GM12878 (cell line): ENCODE measurements at regions not wholly inside any gene's neighbourhood (a gene's known extent, or its start where the extent isn't known, plus 50 kb on each side); places are given as distances from the start of the nearest gene placed in this dataset.

Experiments
- ATAC-seq: fragments of 200-7000 bp; cut with Tn5 transposase; 3 replicates; pipeline ENCODE4 v1.9.1; 2020; ENCODE audit warnings: mild to moderate bottlenecking, moderate library complexity
- BruUV-seq: library from RNA; stranded (reverse); fragments of 400-500 nt; replicated peaks from 2 replicates; lab custom pipeline; 2021; lab: Mats Ljungman, UMichigan
- CTCF ChIA-PET: fragments of 300-600 bp; sonication (Branson Sonifier 250); formaldehyde crosslinking; extraction: SDS; loops from one replicate; lab custom pipeline; 2021; ENCODE audit warnings: inconsistent platforms; lab: Yijun Ruan, JAX
- POLR2A ChIA-PET: fragments of 350-600 bp; formaldehyde crosslinking; extraction: SDS; loops from one replicate; lab custom pipeline; 2021; ENCODE audit warnings: inconsistent platforms; lab: Charles Lee
- RAD21 ChIA-PET: fragments of 300-600 bp; sonication (Branson Sonifier 250); formaldehyde crosslinking; loops from one replicate; lab custom pipeline; 2023; ENCODE audit warnings: antibody characterized with exemption; ENCODE audit not compliant: unreplicated experiment; lab: Charles Lee
- SMC1A ChIA-PET: fragments of 300-600 bp; sonication (Branson Sonifier 250); formaldehyde crosslinking; loops from one replicate; lab custom pipeline; 2023; ENCODE audit not compliant: unreplicated experiment, uncharacterized antibody; lab: Charles Lee
- DNase-seq: peaks from one replicate; pipeline ENCODE4 v3.0.0-alpha.2; 2011; ENCODE audit warnings: low read depth, low spot score
- FAIRE-seq: peaks from 3 replicates; lab custom pipeline; 2011; peaks lifted over from hg19 to GRCh38; lab: Jason Lieb, UNC
- H2AFZ ChIP-seq: 2 replicates; pipeline ENCODE4 v1.6.0; 2011; ENCODE audit warnings: low read depth, low read length, control low read depth; ENCODE audit not compliant: control insufficient read depth
- H3K27ac ChIP-seq: 2 replicates; pipeline ENCODE4 v1.5.1; 2011; ENCODE audit warnings: control low read depth; ENCODE audit not compliant: control insufficient read depth, insufficient read depth
- H3K27me3 ChIP-seq, 2 experiments: replicated peaks in 1 of 2; 2 replicates each; pipeline versions ENCODE4 v1.6.0 to v1.6.1; 2011; ENCODE audit warnings: low read length in 1 of 2; ENCODE audit not compliant: control insufficient read depth in 2 of 2, insufficient read depth in 2 of 2
- H3K36me3 ChIP-seq, 2 experiments: 2 replicates each; pipeline ENCODE4 v1.5.1; 2011; ENCODE audit warnings: low read length in 1 of 2; ENCODE audit not compliant: control insufficient read depth in 2 of 2, insufficient read depth in 2 of 2
- H3K4me1 ChIP-seq: 2 replicates; pipeline ENCODE4 v1.6.1; 2011; ENCODE audit warnings: mild to moderate bottlenecking, low read length, moderate library complexity, mixed read lengths; ENCODE audit not compliant: control insufficient read depth, insufficient read depth
- H3K4me2 ChIP-seq: 2 replicates; pipeline ENCODE4 v1.6.0; 2011; ENCODE audit warnings: control low read depth; ENCODE audit not compliant: control insufficient read depth, insufficient read depth
- H3K4me3 ChIP-seq: fragments of 200-600 bp; sonication (generic); 2 replicates; pipeline ENCODE4 v1.5.1; 2016
- H3K79me2 ChIP-seq: 2 replicates; pipeline ENCODE4 v1.6.0; 2011; ENCODE audit warnings: low read length; ENCODE audit not compliant: control insufficient read depth, insufficient read depth
- H3K9ac ChIP-seq: 2 replicates; pipeline ENCODE4 v1.8.0; 2011; ENCODE audit warnings: low read length, control low read depth, mixed read lengths; ENCODE audit not compliant: control insufficient read depth, insufficient read depth
- H3K9me3 ChIP-seq: replicated peaks from 3 replicates; pipeline ENCODE4 v1.5.1; 2011; ENCODE audit warnings: mild to moderate bottlenecking, low read length; ENCODE audit not compliant: control insufficient read depth, insufficient read depth
- H4K20me1 ChIP-seq: 2 replicates; pipeline ENCODE4 v1.6.0; 2011; ENCODE audit not compliant: control insufficient read depth, insufficient read depth
- BMI1 ChIP-seq: fragments of 450-650 bp; IDR thresholded peaks from 2 replicates; pipeline ENCODE4 v1.6.1; 2016; ENCODE audit warnings: mild to moderate bottlenecking, moderate library complexity, borderline replicate concordance
- NR2C1 ChIP-seq: fragments of 450-650 bp; IDR thresholded peaks from 2 replicates; pipeline ENCODE4 v1.6.1; 2017; ENCODE audit warnings: antibody characterized with exemption, mild to moderate bottlenecking, moderate library complexity
- WGBS: methylation state at CpG from one replicate; pipeline ENCODE4 v1.1.6; 2016; ENCODE audit warnings: low lambda C conversion rate; ENCODE audit not compliant: insufficient replicate concordance, insufficient coverage; ENCODE audit errors: missing lambda C conversion rate; 5-methylcytosine and 5-hydroxymethylcytosine counted together
- in situ Hi-C: fragments of 300-500 bp; cut with MboI; formaldehyde crosslinking; loops from 9 replicates; pipeline ENCODE4 v1.14.3; 2018; ENCODE audit warnings: mixed read lengths
- intact Hi-C: fragments of 100-400 bp; cut with micrococcal nuclease; formaldehyde crosslinking; loops from one replicate; pipeline ENCODE4 v1.14.2; 2022; ENCODE audit not compliant: unreplicated experiment

GRCh38 chr16:9481747-9482730 is 390.6 kb downstream of the HAPSTR1 start:
- DNase-seq (no peak), FAIRE-seq (no peak), ATAC-seq (no peak)
- H3K9ac ChIP-seq, result no peak overlapping the region
- H3K27ac ChIP-seq, result no peak overlapping the region
- no peak overlapping the region for H2AFZ ChIP-seq
- no TSS peak for BruUV-seq
- H3K4me1 ChIP-seq, result no peaks in the 10 kb centered on the region
- SMC1A ChIA-PET, result no interaction called here
- no peaks in the 10 kb centered on the region for H3K27me3 ChIP-seq
- H4K20me1 ChIP-seq, result no peaks in the 10 kb centered on the region
- H3K4me3 ChIP-seq, result no peak overlapping the region
- TF ChIP-seq NR2C1, result no peak
- WGBS, result 17% methylated on average over 18 of the region's 18 CpGs
- H3K79me2 ChIP-seq, result no peaks in the 10 kb centered on the region
- POLR2A ChIA-PET, result no interaction called here
- H3K36me3 ChIP-seq, result no peaks in the 10 kb centered on the region
- CTCF ChIA-PET, result no interaction called here
- in situ Hi-C loops (no loop called here), intact Hi-C loops (no loop called here)
- RAD21 ChIA-PET, result no interaction called here
- no peak overlapping the region for H3K4me2 ChIP-seq
- no peaks in the 10 kb centered on the region for H3K9me3 ChIP-seq

DNA sequence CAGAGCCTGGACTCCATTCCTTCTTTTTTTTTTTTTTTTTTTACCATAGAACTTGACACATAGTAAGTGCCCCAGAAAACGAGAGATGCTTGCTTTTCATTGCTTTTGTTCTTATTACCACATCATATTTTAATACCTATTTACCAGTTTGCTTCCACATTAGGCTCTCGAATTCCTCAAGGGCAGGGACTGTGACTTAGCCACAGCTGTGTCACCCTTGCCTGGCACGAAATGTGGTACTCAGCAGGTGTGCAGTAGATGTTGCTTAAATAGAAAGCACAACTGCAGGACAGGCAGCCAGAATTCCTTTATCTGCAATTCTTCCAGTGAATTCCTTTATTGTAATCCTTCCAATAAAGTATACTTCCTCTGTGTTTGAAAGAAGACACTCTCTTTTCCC is 393.0 kb downstream of the HAPSTR1 start:
- no peaks in the 10 kb centered on the region for H4K20me1 ChIP-seq
- no peak for DNase-seq
- in situ Hi-C loops, result no loop called here
- no peak for FAIRE-seq
- no peaks in the 10 kb centered on the region for H3K36me3 ChIP-seq
- no peak overlapping the region for H3K27ac ChIP-seq
- H3K4me3 ChIP-seq, result no peak overlapping the region
- TF ChIP-seq BMI1, result no peak
- WGBS, result 0% methylated on average over 2 of the region's 3 CpGs
- H3K4me2 ChIP-seq, result no peak overlapping the region
- H2AFZ ChIP-seq, result no peak overlapping the region
- intact Hi-C loops, result no loop called here
- BruUV-seq, result no TSS peak
- H3K27me3 ChIP-seq, result no peaks in the 10 kb centered on the region
- ATAC-seq, result no peak
- H3K4me1 ChIP-seq, result no peaks in the 10 kb centered on the region
- H3K9ac ChIP-seq, result no peak overlapping the region
- SMC1A ChIA-PET, result no interaction called here
- POLR2A ChIA-PET, result no interaction called here
- no peaks in the 10 kb centered on the region for H3K79me2 ChIP-seq
- no peaks in the 10 kb centered on the region for H3K9me3 ChIP-seq
- RAD21 ChIA-PET, result no interaction called here
- CTCF ChIA-PET, result no interaction called here
